ENCODE measurements at regions not wholly inside any gene's neighbourhood (a gene's known extent, or its start where the extent isn't known, plus 50 kb on each side); places are given as distances from the start of the nearest gene placed in this dataset.
"Not testable (repeated sequence)": the region's sequence is repeated elsewhere in the genome, so short reads cannot be mapped to it uniquely, and the experiment has no call there.

- TF ChIP-seq, protein P1, sequence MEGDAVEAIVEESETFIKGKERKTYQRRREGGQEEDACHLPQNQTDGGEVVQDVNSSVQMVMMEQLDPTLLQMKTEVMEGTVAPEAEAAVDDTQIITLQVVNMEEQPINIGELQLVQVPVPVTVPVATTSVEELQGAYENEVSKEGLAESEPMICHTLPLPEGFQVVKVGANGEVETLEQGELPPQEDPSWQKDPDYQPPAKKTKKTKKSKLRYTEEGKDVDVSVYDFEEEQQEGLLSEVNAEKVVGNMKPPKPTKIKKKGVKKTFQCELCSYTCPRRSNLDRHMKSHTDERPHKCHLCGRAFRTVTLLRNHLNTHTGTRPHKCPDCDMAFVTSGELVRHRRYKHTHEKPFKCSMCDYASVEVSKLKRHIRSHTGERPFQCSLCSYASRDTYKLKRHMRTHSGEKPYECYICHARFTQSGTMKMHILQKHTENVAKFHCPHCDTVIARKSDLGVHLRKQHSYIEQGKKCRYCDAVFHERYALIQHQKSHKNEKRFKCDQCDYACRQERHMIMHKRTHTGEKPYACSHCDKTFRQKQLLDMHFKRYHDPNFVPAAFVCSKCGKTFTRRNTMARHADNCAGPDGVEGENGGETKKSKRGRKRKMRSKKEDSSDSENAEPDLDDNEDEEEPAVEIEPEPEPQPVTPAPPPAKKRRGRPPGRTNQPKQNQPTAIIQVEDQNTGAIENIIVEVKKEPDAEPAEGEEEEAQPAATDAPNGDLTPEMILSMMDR (conservative IDR thresholded peaks at IDR 0.05; ENCODE audit: low read depth in 2 of 2) = not testable (repeated sequence)
- not testable (repeated sequence) for TF ChIP-seq EZH2 (IDR thresholded peaks at IDR 0.05; ENCODE audit: low read depth, unreplicated experiment); POLR2AphosphoS5 (IDR thresholded peaks at IDR 0.05; ENCODE audit: low read depth); EZH2phosphoT487 (IDR thresholded peaks at IDR 0.05; ENCODE audit: unreplicated experiment); NANOG (IDR thresholded peaks at IDR 0.05; ENCODE audit: borderline replicate concordance); ZNF462 (CRISPR knock-in tag; IDR thresholded peaks at IDR 0.05); ETS1 (IDR thresholded peaks at IDR 0.05); ZNF331 (CRISPR knock-in tag; IDR thresholded peaks at IDR 0.05; ENCODE audit: low read depth); ZNF114 (CRISPR knock-in tag; IDR thresholded peaks at IDR 0.05); STAT1 (IDR thresholded peaks at IDR 0.05; ENCODE audit: unreplicated experiment); JUNB (IDR thresholded peaks at IDR 0.05; ENCODE audit: unreplicated experiment)
- TF ChIP-seq, protein P2, sequence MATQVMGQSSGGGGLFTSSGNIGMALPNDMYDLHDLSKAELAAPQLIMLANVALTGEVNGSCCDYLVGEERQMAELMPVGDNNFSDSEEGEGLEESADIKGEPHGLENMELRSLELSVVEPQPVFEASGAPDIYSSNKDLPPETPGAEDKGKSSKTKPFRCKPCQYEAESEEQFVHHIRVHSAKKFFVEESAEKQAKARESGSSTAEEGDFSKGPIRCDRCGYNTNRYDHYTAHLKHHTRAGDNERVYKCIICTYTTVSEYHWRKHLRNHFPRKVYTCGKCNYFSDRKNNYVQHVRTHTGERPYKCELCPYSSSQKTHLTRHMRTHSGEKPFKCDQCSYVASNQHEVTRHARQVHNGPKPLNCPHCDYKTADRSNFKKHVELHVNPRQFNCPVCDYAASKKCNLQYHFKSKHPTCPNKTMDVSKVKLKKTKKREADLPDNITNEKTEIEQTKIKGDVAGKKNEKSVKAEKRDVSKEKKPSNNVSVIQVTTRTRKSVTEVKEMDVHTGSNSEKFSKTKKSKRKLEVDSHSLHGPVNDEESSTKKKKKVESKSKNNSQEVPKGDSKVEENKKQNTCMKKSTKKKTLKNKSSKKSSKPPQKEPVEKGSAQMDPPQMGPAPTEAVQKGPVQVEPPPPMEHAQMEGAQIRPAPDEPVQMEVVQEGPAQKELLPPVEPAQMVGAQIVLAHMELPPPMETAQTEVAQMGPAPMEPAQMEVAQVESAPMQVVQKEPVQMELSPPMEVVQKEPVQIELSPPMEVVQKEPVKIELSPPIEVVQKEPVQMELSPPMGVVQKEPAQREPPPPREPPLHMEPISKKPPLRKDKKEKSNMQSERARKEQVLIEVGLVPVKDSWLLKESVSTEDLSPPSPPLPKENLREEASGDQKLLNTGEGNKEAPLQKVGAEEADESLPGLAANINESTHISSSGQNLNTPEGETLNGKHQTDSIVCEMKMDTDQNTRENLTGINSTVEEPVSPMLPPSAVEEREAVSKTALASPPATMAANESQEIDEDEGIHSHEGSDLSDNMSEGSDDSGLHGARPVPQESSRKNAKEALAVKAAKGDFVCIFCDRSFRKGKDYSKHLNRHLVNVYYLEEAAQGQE (IDR thresholded peaks at IDR 0.05; ENCODE audit: unreplicated experiment) = not testable (repeated sequence)
Observed at GRCh38 chr2:147269581-147269980, 575.2 kb upstream of the ACVR2A start.

Data from GM23338 (cell line).